Germinal center (tissue), 1 donor: ENCODE measurements at regions not wholly inside any gene's neighbourhood (a gene's known extent, or its start where the extent isn't known, plus 50 kb on each side); places are given as distances from the start of the nearest gene placed in this dataset.

Experiments
- DNase-seq: peaks from one replicate; pipeline ENCODE4 v3.0.0; 2012; ENCODE audit warnings: mixed read lengths, low spot score

DNA sequence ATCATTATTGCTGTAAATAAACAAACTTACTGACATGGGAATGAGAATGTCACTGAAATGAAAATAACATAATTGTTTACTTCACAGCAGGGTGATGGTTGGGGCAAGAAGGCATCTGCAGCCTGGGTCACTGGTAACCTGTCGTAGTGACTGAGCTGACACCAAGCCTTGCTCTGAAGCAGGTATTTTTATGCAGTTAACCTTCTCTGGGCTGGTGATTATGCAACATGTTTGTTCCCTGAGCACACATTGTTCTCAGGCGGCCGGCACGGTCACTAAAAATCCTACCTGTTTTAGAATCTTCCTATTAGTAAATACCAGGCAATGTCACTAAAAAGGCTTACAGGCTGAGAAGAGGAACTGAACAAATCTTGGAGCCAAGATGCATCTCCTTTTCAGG, 157.7 kb upstream of the NR3C1 start:
- no peak for DNase-seq

DNA sequence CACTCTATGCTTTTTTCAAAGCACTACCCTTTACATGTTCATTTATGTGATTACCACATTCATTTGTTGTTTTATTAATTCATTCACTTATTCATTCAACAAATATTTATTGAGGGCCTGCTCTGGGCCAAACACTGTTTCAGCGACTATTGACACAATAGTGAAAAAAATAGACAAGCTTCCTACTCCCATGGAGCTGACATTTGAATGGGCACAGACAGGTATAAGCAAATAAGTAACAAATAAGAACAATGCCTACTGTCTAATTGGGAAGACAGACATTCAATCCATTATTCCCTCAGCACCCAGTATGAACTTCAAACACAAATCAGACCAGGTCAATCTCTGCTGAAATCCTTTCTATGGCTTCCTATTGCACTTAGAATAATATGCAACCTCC, 156.9 kb upstream of the NR3C1 start:
- DNase-seq = no peak

DNA sequence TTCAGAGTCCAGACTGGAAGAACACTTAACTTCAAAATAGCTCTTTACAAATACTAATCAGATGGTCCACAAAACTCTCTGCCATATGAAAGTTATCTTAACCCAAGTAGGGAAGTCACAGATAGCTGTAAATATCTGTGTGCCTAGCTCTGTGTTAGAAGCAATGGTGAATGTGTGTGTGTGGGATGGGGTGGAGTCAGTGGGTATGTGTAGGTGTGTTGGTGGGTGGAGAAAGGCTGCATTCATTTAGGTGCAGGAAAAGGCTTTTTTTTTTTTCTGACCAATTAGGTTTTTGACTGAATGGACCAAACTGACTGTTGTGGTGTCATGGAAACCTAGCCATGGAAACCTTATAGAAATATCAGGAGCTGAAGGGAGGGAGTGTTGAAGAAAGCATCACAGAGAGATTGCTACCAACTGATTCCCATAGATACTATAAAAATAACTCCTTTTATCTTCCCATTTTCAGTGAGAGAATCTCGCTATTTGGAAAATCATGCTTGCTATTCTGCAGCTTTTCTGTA, 156.2 kb upstream of the NR3C1 start:
- DNase-seq = no peak

DNA sequence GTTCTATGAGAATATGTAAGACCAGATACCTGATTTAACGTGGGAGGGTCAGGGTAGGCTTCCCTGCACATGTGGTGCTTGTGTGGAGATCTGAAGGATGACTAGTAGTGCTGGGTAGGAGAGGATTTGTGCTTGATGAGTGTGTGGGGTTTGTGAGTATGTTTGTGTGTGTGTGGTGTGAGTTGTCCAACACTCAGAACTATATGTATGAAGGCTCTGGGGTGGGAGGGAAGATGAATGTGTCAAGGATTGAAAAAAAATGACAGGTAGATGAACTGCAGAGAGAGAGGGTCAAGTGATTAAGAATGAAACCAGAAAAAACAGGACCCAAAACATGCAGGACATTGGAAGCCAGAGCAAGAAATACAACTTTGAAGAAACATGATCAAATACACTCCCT, 154.6 kb upstream of the NR3C1 start:
- DNase-seq = no peak

DNA sequence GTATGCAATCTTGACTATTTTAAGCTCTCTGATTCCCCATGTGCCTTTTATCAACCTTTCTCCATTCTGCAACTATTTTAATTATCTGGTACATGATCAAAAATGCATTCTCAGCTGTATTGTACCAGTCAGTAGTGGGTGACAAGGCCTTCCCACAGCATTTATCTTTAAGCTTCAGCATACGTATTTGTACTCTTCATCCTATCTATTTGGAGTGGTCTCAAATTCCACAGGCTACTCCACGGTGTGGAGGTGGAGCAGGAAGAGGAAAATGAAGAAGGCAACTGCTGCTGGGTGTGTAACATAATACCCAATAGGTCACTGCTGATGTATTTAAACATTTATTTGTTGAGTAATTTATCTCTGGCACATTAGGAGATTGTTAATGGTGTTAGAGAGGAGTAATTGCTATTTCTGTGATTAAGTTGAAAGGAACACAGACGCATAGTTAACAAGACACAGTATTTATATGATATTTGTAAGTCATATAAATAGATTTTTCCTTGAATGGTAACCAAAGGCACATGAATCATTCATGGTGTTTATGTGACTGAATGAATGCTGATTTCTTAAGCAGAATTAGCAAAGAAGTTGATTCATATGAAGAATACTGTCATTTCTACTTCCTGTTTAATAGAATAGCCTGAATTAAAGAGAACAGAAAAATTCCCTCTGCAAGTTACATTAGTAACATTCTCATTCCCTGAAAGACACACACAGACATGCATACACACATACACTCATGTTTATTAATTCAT, 153.8 kb upstream of the NR3C1 start:
- DNase-seq = no peak

DNA sequence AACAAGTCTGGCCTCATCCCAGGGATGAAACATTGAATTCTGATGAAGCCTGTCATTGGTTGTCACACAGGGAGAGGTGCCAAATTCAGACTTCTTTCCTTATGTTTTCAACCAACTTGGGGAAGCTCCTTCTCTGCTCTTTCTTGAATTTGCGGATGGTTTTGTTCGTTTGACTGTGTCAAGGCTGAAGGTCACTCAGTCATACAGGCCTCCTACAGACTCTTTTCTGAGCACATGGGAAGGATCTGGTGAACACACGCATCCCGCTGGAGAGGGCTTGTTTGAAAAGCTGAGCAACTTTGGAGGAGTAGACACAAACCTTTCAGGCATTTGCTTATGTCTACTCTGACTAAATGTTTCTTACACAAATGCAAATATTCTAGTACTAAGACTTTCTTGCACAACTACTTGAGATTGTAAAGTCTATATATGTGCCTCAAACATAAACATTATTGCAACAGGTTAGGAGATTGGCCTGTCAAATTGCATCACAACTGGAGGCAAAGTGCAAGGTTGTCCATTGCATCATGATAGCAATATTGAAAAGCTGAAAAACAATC, 151.5 kb upstream of the NR3C1 start:
- DNase-seq = no peak

DNA sequence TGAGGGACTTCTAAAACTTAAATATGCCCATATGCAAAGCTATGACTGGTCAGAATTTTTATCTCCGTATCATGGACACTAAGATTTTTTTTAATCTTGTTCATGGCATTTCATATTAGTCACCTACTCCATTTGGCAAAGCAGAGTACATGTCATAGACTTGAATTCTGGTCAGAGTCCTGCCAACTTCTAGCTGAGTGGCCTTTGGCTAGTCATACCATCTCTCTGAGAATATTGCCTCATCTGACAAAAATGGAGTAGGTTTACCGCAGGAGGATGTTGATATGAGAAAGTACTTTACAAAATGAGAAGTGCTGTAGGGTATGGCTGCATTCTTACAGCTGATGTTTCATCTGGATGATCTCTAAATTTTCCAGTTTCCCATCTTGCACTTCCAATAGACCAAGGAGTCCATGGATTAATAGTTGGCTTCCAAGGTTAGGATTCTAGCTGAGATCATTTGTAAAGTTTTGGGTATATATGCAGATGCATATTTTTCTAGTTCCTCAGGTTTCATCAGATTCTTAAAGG, 150.8 kb upstream of the NR3C1 start:
- no peak for DNase-seq

DNA sequence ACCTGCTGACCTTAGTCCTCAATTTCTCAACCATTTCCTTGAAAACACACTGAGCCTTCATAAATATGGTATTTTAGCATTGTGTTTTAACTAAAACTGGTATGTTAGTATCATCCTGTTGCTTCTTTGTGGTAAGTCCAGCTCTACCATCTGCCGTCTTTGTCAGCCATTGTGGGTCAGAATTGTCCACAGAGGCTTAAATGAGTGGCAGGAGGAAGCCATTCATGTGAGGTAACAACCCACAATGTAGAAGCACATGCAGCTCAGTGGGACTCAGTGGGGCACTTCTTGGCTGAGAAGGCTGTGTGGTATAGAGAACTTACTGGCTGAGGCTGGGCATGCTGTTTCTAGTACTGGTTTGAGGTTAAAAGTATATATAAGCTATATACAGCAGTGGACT, 149.2 kb upstream of the NR3C1 start:
- DNase-seq = no peak

DNA sequence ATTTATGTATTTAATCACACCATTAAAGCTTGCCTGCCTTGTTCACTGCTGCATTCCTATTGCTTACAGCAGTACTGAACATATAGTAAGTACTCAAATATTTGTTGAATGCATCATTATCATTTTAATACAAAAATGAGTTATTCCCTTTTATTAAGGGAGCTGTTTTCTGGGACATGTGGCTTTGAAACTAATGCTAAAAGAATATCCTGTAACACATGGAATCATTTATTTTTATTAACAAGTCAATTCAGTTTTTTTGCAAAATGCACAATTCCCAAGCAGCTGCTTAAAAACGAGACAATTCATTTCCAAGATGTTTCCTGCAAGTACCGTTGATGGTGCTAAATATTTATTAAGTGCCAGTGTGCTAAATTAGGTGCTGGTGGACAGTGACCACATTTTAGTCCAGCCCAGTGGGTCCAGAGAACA, 148.3 kb upstream of the NR3C1 start:
- no peak for DNase-seq

DNA sequence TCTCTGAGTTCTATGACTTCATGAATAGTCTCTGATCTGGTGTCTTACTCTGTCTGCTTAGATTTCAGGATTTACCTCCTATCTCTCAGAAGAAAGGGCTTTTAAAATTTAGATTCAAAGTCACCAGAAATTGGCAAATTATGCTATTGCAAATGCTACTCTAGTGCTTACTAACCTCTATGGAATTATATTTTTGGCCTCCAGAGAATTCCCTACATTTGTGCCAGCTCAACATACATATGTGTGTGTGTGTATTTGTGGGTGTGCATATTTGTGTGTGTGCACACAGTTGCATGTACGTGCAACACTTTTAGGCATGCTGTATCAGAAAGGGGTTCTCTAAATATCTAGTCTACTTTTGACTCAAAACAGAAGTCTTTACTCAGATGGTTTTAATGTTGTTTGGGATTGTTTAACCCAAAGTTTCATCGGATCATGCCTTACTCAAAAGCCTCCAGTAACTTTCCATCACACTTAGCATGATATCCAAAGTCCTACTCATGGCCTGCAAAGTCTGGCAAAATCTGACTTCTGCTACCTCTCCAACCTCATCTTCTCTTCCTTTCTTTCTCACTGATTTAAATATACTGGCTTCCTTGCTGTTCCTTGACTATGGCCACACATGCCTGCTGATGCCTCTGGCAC, 147.6 kb upstream of the NR3C1 start:
- no peak for DNase-seq

DNA sequence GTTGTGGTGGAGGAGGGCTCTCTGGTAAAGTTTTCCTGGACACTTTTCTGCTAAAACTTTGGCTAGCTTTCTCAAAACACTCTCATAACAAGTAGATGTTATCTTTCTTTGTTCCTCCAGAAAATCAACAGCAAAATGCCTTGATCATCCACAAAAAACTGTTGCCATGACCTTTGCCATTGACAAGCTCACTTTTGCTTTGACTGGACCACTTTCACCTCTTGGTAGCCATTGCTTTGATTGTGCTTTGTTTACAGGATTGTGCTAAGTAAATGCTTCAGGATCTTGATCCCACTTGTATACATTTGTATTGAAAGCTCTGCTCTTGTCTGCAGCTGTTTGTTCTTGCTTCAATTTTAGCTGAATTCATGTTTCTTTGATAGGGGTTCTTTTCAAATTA, 143.9 kb upstream of the NR3C1 start:
- DNase-seq = no peak

DNA sequence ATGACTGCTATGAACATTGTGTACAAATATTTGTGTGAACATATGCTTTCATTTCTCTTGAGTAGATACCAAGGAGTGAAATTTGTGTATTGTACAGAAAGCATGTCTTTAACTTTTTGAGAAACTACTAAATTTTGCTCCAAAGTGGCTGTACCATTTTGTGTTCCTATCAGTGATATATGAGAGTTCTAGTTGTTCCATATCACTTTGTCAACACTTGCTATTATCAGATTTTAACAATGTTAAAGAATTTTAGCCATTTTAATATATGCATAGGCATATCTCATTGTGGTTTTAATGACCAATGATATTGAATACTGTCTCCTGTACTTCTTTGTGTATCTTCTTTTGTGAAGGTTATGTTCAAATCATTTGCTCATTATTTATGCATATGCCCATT, 142.9 kb upstream of the NR3C1 start:
- DNase-seq = no peak

DNA sequence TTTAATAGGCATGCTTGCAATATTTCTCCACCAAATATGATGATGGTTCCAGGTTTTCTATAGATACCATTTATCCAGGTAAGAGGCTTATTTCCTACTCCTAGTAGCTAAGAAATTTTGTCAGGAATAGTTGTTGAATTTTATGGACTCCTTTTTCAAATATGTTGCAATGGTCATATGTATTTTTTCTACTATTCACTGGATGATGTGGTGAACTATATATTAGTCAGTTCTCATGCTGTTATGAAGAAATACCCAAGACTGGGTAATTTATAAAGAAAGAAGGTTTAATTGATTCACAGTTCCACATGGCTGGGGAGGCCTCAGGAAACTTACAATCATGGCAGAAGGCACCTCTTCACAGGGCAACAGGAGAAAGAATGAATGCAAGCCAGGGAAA, 141.1 kb upstream of the NR3C1 start:
- DNase-seq = no peak

DNA sequence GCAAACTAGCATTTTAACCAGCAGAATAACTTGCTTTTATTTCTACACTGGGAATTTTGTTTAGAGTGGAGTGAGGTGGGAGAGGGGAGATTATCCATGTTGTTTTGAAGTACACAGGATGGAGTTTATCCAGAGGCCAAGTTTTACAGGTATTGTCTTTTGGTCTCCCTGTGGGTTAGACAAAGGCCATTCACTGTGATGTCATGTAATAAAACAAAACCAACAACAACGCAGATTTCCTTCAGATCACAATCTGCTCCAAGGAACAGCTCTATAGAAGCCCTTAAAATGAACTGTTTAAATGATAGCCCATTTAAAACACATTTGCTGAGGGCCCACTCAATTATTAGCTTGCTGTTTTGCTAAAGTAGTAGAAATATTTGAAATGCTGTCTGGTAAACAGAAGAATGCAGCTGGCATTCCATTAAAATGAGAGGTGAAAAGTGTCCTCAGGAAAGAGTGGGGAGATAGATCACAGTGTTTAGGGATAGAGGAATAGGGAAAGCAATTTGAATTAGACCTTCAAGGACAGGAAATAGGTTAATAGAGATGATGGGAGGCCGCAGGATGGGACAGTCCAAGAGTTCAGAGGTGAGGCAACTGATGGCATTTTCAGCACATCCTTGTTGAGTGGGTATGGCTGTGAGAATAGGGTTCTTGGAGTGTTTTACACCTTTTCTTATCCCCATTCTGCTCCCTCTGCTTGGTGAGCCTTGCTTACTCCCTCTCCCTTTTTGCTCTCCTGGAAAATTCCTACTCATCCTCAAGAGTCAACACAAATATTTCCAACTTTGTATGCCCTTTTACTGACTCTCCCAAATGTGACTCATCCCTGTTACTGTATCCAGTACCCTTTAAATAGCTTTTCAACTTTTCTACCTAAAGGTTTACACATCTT, 140.1 kb upstream of the NR3C1 start:
- no peak for DNase-seq

DNA sequence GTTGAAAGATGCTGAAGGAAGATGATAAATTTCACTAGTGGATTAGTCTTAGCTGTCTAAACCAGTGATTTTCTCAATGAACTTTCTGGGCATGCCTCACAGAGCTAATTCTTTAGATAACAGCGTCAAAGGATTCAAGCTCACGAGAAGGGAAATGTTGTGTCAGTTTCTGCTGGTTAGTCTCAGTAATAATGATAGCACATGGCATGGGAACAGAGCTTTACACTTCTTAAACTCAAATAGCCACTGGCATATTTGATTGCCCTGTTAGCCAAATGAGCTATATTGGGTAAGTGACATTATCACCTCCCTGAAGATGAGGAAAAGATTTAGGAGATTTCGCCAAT, 139.3 kb upstream of the NR3C1 start:
- no peak for DNase-seq

DNA sequence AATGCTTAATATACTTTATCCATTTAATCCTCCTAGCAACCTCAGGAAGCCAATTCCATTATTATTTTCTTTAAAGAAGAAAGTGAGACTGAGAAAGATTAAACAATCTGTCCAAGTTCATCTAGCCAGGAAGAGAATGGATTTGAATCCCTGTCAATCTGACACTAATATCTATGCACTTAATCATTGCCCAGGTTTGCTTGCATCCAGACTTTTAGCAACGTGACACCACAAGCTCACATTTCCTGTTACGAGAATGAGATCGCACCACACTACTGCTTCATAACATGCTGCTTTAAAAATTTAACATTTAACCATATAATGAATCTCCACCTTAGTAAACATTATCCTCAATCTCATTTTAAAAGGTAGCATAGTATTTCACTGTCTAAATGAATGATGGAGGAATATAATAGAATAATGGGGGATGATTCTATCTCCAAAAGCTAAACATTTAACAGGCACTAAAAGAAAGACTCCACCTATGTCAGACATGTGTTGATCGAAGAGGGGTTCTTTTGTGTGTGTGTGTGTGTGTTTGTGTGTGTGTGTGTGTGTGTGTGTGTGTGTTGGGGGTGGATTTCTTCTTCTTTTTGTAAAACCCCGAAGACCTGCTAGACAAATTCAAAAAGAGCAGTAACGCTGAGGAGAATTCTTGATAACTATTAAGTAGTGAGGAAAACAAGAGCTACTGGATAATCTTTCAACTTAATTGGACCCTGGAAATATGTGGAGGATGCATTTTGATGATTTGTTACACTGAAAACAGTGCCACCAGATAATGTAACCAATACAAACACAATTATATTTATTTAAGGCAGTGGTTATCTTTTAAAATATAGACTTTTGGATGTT, 138.7 kb upstream of the NR3C1 start:
- DNase-seq = no peak

DNA sequence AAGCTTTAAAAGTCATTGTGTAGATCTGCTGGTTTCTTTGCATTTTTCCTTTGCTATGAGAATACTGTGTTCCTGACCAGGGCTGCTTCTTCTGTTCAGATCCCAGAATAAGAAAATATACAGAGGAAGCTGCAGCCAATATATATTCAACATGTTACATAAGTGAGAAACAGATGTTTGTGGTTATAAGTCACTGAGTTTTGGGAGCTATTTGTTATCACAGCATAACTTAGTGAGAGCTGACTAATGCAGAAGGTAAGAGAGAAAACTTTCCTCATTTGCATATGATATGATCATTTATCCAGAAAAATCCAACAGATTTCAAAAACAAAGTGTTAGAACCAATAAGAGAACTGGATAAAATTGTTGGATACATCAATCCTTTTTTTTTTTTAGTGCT, 136.3 kb upstream of the NR3C1 start:
- DNase-seq = no peak

DNA sequence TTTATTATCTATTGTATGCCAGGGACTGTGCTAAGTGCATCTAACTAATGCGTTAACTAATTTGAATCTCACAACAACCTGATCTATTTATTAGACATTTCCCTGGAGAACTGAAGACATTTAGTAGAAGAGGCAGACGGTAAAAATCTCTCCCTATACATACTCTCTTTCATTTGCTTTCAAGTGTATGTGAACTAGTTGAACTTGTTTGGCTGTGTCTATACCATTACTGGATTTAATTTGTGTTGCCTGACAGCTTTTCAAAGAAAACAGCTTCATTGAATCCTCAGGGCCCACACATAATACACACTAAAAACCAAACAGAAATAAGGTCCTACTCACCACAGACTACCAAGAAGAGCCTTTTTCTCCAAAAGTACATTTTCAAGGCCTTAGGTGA, 133.6 kb upstream of the NR3C1 start:
- DNase-seq = no peak

DNA sequence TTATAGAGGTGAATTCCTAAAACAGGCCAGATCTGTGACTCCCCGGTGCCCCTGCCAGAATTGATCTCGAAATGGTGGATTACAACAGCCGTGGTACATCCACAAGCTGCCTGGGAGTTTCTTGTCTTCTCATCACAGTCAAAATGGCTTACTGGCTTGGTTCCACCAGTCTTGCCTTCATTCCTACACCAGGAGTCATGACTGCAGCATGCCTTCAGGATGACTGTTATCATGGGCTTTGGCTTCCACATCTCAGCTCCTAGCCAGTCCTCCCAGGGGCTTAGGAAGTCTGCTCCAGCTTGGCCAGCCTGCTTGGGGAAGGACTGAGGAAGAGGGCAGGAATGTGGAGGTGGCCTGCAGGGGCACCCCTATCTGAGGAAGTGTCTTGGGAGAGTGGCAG, 132.9 kb upstream of the NR3C1 start:
- DNase-seq = no peak

DNA sequence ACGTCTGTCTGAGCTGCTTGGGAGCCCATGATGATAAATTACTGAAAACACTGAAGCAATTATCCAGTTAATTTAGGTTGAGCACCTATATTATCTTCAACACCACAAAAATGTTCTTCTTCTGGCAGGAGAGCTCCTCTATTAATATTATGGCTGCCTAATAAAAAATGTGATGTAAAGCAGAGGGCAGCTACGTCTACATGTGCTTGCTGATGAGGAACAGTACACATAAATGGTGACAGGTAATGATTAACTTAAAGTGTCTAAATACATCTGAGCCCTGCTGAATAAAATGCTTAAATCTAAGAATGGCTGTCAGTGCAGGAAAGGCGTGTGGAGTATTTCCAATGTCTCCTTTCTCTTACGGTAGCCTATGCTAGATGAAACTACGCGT, 131.3 kb upstream of the NR3C1 start:
- no peak for DNase-seq
